Calu3 (cell line): ENCODE measurements at regions not wholly inside any gene's neighbourhood (a gene's known extent, or its start where the extent isn't known, plus 50 kb on each side); places are given as distances from the start of the nearest gene placed in this dataset.

Experiments
- BruUV-seq: library from RNA; stranded (reverse); fragments of 400-500 nt; replicated peaks from 2 replicates; lab custom pipeline; 2021; lab: Mats Ljungman, UMichigan
- CTCF ChIA-PET: fragments of 300-600 bp; sonication (Branson Sonifier 250); formaldehyde crosslinking; loops from one replicate; lab custom pipeline; 2022; ENCODE audit warnings: antibody characterized with exemption; lab: Charles Lee
- DNase-seq: peaks from one replicate; pipeline ENCODE4 v3.0.0; 2022
- H3K27ac Mint-ChIP-seq: one replicate; pipeline ENCODE4 v1.8.0; 2022; ENCODE audit warnings: mixed read lengths; ENCODE audit not compliant: unreplicated experiment
- H3K27me3 Mint-ChIP-seq: one replicate; pipeline ENCODE4 v1.8.0; 2022; ENCODE audit warnings: mixed read lengths; ENCODE audit not compliant: unreplicated experiment
- H3K36me3 Mint-ChIP-seq: one replicate; pipeline ENCODE4 v1.8.0; 2022; ENCODE audit warnings: mild to moderate bottlenecking, moderate library complexity, mixed read lengths; ENCODE audit not compliant: insufficient read depth, unreplicated experiment
- H3K4me1 Mint-ChIP-seq: one replicate; pipeline ENCODE4 v1.8.0; 2022; ENCODE audit warnings: mild to moderate bottlenecking, low read depth, mixed read lengths; ENCODE audit not compliant: unreplicated experiment
- H3K4me3 Mint-ChIP-seq: one replicate; pipeline ENCODE4 v1.8.0; 2022; ENCODE audit warnings: mild to moderate bottlenecking, low read depth, moderate library complexity, mixed read lengths; ENCODE audit not compliant: unreplicated experiment
- H3K9me3 Mint-ChIP-seq: one replicate; pipeline ENCODE4 v1.8.0; 2022; ENCODE audit warnings: low read depth, mixed read lengths; ENCODE audit not compliant: unreplicated experiment
- CTCF ChIP-seq: fragments of 200-600 bp; IDR thresholded peaks from one replicate; pipeline ENCODE4 v1.8.0; 2022; ENCODE audit warnings: antibody characterized with exemption; ENCODE audit not compliant: unreplicated experiment
- intact Hi-C: fragments of 100-400 bp; cut with micrococcal nuclease; formaldehyde crosslinking; loops from one replicate; pipeline ENCODE4 v1.10.0; 2022; ENCODE audit not compliant: unreplicated experiment

DNA sequence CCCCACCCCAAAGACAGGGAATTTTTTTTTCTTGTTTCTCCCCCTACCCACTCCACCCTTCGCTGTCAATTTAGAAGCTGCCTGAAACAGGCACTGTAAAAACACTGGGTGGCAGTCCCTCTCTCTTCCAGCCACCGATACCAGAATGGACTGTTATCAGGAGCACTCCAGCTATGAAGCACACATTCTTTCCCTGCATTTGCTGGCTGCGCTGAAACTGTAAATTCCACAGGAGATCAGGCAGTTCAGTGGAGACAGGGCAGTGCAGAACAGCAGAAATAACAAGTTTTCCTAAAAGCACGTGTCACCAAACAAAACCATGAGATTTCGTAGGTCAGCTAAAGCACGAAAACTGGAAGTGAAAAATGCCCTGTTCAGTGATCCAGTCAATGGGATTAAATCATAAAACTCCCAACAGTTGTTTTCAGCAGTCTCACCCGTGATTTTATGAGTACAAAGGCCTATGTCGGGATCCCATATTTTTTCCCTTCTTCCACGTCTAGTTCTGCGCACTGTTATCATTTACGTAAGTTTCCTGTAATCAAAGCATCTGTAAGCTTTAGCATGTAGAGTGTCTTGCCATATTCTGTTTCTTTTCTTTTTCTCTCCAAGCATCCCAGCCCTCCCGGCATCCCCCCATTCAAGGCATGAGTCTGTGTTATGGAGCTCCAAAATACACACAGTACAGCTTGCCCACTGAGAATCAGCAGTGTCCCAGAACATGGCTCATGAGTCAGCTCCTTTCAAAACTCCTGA, 359.9 kb upstream of the EPHA7 start:
- intact Hi-C loops = no loop called here
- Mint-ChIP-seq H3K4me1 (no peaks in the 10 kb centered on the region), H3K4me3 (no peak overlapping the region), H3K36me3 (no peaks in the 10 kb centered on the region), H3K9me3 (peaks cover 3% of the 10 kb centered on the region), H3K27ac (no peak overlapping the region), H3K27me3 (no peaks in the 10 kb centered on the region)
- no TSS peak for BruUV-seq
- no peak for TF ChIP-seq CTCF
- DNase-seq = no peak
- CTCF ChIA-PET = interaction anchor here (0.6 kb wide), 1 partner anchor 186 kb away, joined by 3 read pairs; no protein-coding TSS in a partner anchor

DNA sequence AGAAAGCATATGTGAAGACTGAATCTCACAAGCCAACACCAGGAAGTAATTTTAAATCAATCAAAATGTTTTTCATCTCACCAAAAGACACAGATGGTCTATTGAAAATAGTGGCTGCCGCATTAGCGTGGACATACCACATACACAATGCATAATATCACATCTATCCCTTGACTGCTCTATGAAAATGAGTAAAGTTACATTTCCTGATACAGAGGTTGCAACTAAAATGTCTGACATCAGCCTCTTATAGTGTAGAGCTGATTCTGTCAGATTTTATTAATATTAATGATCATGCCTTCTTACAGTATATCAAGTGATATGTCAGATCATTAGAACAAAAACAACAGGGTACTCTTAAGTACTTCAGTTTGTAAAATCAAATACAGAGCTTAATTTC, 339.8 kb upstream of the EPHA7 start:
- CTCF ChIA-PET = no interaction called here
- H3K36me3 Mint-ChIP-seq = no peaks in the 10 kb centered on the region
- peaks cover 3% of the 10 kb centered on the region for H3K9me3 Mint-ChIP-seq
- no peaks in the 10 kb centered on the region for H3K27me3 Mint-ChIP-seq
- H3K27ac Mint-ChIP-seq = no peak overlapping the region
- TF ChIP-seq CTCF = no peak
- H3K4me1 Mint-ChIP-seq = no peaks in the 10 kb centered on the region
- H3K4me3 Mint-ChIP-seq = no peak overlapping the region
- no peak for DNase-seq
- no TSS peak for BruUV-seq
- intact Hi-C loops = no loop called here

GRCh38 chr6:93751969-93752368, 332.6 kb upstream of the EPHA7 start:
- H3K4me1 Mint-ChIP-seq = no peaks in the 10 kb centered on the region
- CTCF ChIA-PET = no interaction called here
- DNase-seq = no peak
- H3K27ac Mint-ChIP-seq = no peak overlapping the region
- no peaks in the 10 kb centered on the region for H3K36me3 Mint-ChIP-seq
- no TSS peak for BruUV-seq
- intact Hi-C loops = no loop called here
- H3K27me3 Mint-ChIP-seq = no peaks in the 10 kb centered on the region
- no peaks in the 10 kb centered on the region for H3K9me3 Mint-ChIP-seq
- no peak for TF ChIP-seq CTCF
- H3K4me3 Mint-ChIP-seq = no peak overlapping the region

- no peaks in the 10 kb centered on the region for H3K4me1 Mint-ChIP-seq
- no TSS peak for BruUV-seq
- H3K9me3 Mint-ChIP-seq = no peaks in the 10 kb centered on the region
- no peaks in the 10 kb centered on the region for H3K27me3 Mint-ChIP-seq
- intact Hi-C loops = no loop called here
- no peak for DNase-seq
- CTCF ChIA-PET = no interaction called here
- H3K4me3 Mint-ChIP-seq = no peak overlapping the region
- TF ChIP-seq CTCF = no peak
- no peaks in the 10 kb centered on the region for H3K36me3 Mint-ChIP-seq
- H3K27ac Mint-ChIP-seq = no peak overlapping the region
These were observed 330.6 kb upstream of the EPHA7 start for GRCh38 chr6:93749930-93750329.
